K562 (cell line): ENCODE measurements at regions not wholly inside any gene's neighbourhood (a gene's known extent, or its start where the extent isn't known, plus 50 kb on each side); places are given as distances from the start of the nearest gene placed in this dataset.

Experiments
- ATAC-seq: fragments of 200-7000 bp; cut with Tn5 transposase; 3 replicates; pipeline ENCODE4 v1.9.1; 2020; ENCODE audit warnings: moderate library complexity
- BruUV-seq: library from RNA; stranded (reverse); fragments of 400-500 nt; replicated peaks from 2 replicates; lab custom pipeline; 2021; lab: Mats Ljungman, UMichigan
- CTCF ChIA-PET: fragments of 300-600 bp; formaldehyde crosslinking; extraction: SDS; loops from one replicate; lab custom pipeline; 2021; ENCODE audit warnings: low intra/inter-chr PET ratio; lab: Yijun Ruan, JAX
- POLR2A ChIA-PET: fragments of 300-600, 350-650 bp; sonication (Branson Sonifier 250); formaldehyde crosslinking; extraction: SDS; loops from one replicate; lab custom pipeline; 2021; ENCODE audit warnings: antibody characterized with exemption, inconsistent platforms; lab: Yijun Ruan, JAX
- DNase-seq, 4 experiments: peaks; one replicate each; pipeline versions ENCODE4 v3.0.0 to v3.0.0-alpha.2; 2011 to 2018; ENCODE audit warnings: low spot score in 3 of 4, mixed read lengths in 3 of 4; ENCODE audit errors: extremely low read depth in 1 of 4
- FAIRE-seq: peaks from 2 replicates; lab custom pipeline; 2011; peaks lifted over from hg19 to GRCh38; lab: Jason Lieb, UNC
- H2AFZ ChIP-seq: 2 replicates; pipeline ENCODE4 v1.6.0; 2011; ENCODE audit warnings: low read depth, low read length, control low read depth, inconsistent platforms
- H3K27ac ChIP-seq: fragments of 200-600 bp; 3 replicates; pipeline ENCODE4 v1.8.0; 2011; ENCODE audit warnings: low read depth, mild to moderate bottlenecking, control low read depth, inconsistent platforms, low read length, moderate library complexity, mixed read lengths; ENCODE audit errors: extremely low read depth
- H3K27me3 ChIP-seq, 2 experiments: fragments of 300-600 bp in 1 of 2; 2 replicates in 1 of 2; 3 replicates in 1 of 2; pipeline versions ENCODE4 v1.6.0 to v1.8.0; 2011; ENCODE audit warnings: inconsistent platforms in 2 of 2, low read length in 2 of 2, mild to moderate bottlenecking in 1 of 2, mixed read lengths in 1 of 2, moderate library complexity in 1 of 2; ENCODE audit not compliant: control insufficient read depth in 2 of 2, insufficient read depth in 2 of 2
- H3K36me3 ChIP-seq: fragments of 300-600 bp; 3 replicates; pipeline ENCODE4 v1.8.0; 2011; ENCODE audit warnings: mild to moderate bottlenecking, low read length, inconsistent platforms; ENCODE audit not compliant: control insufficient read depth, insufficient read depth
- H3K4me1 ChIP-seq, 2 experiments: fragments of 200-600 bp in 1 of 2; replicated peaks in 1 of 2; 2 replicates in 1 of 2; 3 replicates in 1 of 2; pipeline versions ENCODE4 v1.5.1 to v1.8.0; 2011; ENCODE audit warnings: inconsistent platforms in 2 of 2, low read length in 2 of 2, mild to moderate bottlenecking in 1 of 2, mixed read lengths in 1 of 2, moderate library complexity in 1 of 2; ENCODE audit not compliant: control insufficient read depth in 2 of 2, insufficient read depth in 2 of 2
- H3K4me2 ChIP-seq: 2 replicates; pipeline ENCODE4 v1.6.1; 2011; ENCODE audit warnings: low read length, control low read depth, inconsistent platforms, mixed read lengths; ENCODE audit not compliant: insufficient read depth
- H3K4me3 ChIP-seq: fragments of 200-600 bp; sonication (generic), shearing (Covaris generic); 2 replicates; pipeline ENCODE4 v1.5.1; 2016; ENCODE audit warnings: control low read depth, inconsistent platforms
- H3K79me2 ChIP-seq: fragments of 200-600 bp; 3 replicates; pipeline ENCODE4 v1.8.0; 2011; ENCODE audit warnings: low read length, inconsistent platforms; ENCODE audit not compliant: control insufficient read depth, insufficient read depth
- H3K9ac ChIP-seq, 2 experiments: 2 replicates each; pipeline versions ENCODE4 v1.6.0 to v1.6.1; 2011; ENCODE audit warnings: low read depth in 2 of 2, low read length in 2 of 2, control low read depth in 1 of 2, inconsistent platforms in 1 of 2, mild to moderate bottlenecking in 1 of 2, mixed read lengths in 1 of 2; ENCODE audit not compliant: insufficient read depth in 1 of 2
- H3K9me1 ChIP-seq: one replicate; pipeline ENCODE4 v1.6.0; 2011; ENCODE audit warnings: inconsistent platforms, mild to moderate bottlenecking, low read length, moderate library complexity; ENCODE audit not compliant: control insufficient read depth, insufficient read depth
- H3K9me3 ChIP-seq: replicated peaks from 2 replicates; pipeline ENCODE4 v1.5.1; 2011; ENCODE audit warnings: low read depth, low read length, inconsistent platforms; ENCODE audit not compliant: control insufficient read depth, insufficient read depth
- H4K20me1 ChIP-seq: replicated peaks from 2 replicates; pipeline ENCODE4 v1.6.1; 2011; ENCODE audit warnings: low read length, inconsistent platforms, mixed read lengths; ENCODE audit not compliant: control insufficient read depth, insufficient read depth
- PTBP1 ChIP-seq: fragments of 200-400 bp; formaldehyde crosslinking; IDR thresholded peaks from 2 replicates; pipeline ENCODE4 v1.6.1; 2017; ENCODE audit warnings: low read depth, low read length
- SNAPC5 ChIP-seq: fragments of 250-450 bp; sonication (Bioruptor Pico); IDR thresholded peaks from 2 replicates; pipeline ENCODE4 v1.8.0; 2021; ENCODE audit warnings: moderate library complexity, mild to moderate bottlenecking, inconsistent platforms
- TCF3 ChIP-seq: sonication (generic); formaldehyde crosslinking; IDR thresholded peaks from 2 replicates; pipeline ENCODE4 v1.4.0; 2020; ENCODE audit warnings: mild to moderate bottlenecking, missing genetic modification reagents
- ZBTB49 ChIP-seq: sonication (generic); formaldehyde crosslinking; IDR thresholded peaks from 2 replicates; pipeline ENCODE4 v1.8.0; 2022; ENCODE audit warnings: missing genetic modification reagents, mild to moderate bottlenecking, borderline replicate concordance
- ZNF3 ChIP-seq: fragments of 250-450 bp; sonication (Bioruptor Pico); IDR thresholded peaks from 2 replicates; pipeline ENCODE4 v1.5.0; 2021; ENCODE audit warnings: mild to moderate bottlenecking, moderate library complexity
- WGBS: fragments of 100-300 bp; shearing (Covaris generic); methylation state at CpG from one replicate; pipeline ENCODE4 v1.1.6; 2016; ENCODE audit warnings: low coverage, mixed read lengths; ENCODE audit not compliant: insufficient coverage; ENCODE audit errors: missing lambda C conversion rate; 5-methylcytosine and 5-hydroxymethylcytosine counted together
- in situ Hi-C: fragments of 300-500 bp; cut with MboI; formaldehyde crosslinking; loops from 4 replicates; pipeline ENCODE4 v1.15.0; 2018; ENCODE audit warnings: inconsistent platforms, mixed read lengths
- intact Hi-C: fragments of 100-400 bp; cut with micrococcal nuclease; formaldehyde crosslinking; loops from 2 replicates; pipeline ENCODE4 v1.14.2; 2022

- TF ChIP-seq SNAPC5 (CRISPR knock-in tag), result no peak
- no peak for TF ChIP-seq ZBTB49 (CRISPR knock-in tag)
Measured at GRCh38 chr3:197431346-197431910, 124.3 kb downstream of the BDH1 start (continued).

GRCh38 chr3:197430934-197431333, 124.8 kb downstream of the BDH1 start:
- no peaks in the 10 kb centered on the region for H3K79me2 ChIP-seq
- ATAC-seq, result no peak
- no peak overlapping the region for H3K27ac ChIP-seq
- no peak overlapping the region for H3K9ac ChIP-seq
- no peaks in the 10 kb centered on the region for H3K9me3 ChIP-seq
- no peak overlapping the region for H3K4me2 ChIP-seq
- H3K4me1 ChIP-seq, result peaks cover 10 to 26% of the 10 kb centered on the region in 2 experiments
- H3K36me3 ChIP-seq, result no peaks in the 10 kb centered on the region
- H3K9me1 ChIP-seq, result no peaks in the 10 kb centered on the region
- no peak for DNase-seq
- no TSS peak for BruUV-seq
- FAIRE-seq, result no peak
- ChIA-PET POLR2A (interaction anchor here (1.2 to 1.3 kb wide), 2 partner anchors 10 to 14 kb away, joined by 4 to 5 read pairs; no protein-coding TSS in a partner anchor), CTCF (no interaction called here)
- no peak overlapping the region for H2AFZ ChIP-seq
- intact Hi-C loops, result no loop called here
- no peak for TF ChIP-seq PTBP1
- TF ChIP-seq TCF3 (CRISPR knock-in tag), result no peak
- TF ChIP-seq ZNF3 (CRISPR knock-in tag), result no peak
- no peak overlapping the region for H3K4me3 ChIP-seq
- WGBS, result 13% methylated on average over 1 of the region's 1 CpG
- in situ Hi-C loops, result no loop called here
- peaks cover 0 to 23% of the 10 kb centered on the region in 2 experiments; a peak in 1 of 5 replicates for H3K27me3 ChIP-seq
- no peaks in the 10 kb centered on the region for H4K20me1 ChIP-seq
